ENCODE measurements at regions not wholly inside any gene's neighbourhood (a gene's known extent, or its start where the extent isn't known, plus 50 kb on each side); places are given as distances from the start of the nearest gene placed in this dataset.

DNA sequence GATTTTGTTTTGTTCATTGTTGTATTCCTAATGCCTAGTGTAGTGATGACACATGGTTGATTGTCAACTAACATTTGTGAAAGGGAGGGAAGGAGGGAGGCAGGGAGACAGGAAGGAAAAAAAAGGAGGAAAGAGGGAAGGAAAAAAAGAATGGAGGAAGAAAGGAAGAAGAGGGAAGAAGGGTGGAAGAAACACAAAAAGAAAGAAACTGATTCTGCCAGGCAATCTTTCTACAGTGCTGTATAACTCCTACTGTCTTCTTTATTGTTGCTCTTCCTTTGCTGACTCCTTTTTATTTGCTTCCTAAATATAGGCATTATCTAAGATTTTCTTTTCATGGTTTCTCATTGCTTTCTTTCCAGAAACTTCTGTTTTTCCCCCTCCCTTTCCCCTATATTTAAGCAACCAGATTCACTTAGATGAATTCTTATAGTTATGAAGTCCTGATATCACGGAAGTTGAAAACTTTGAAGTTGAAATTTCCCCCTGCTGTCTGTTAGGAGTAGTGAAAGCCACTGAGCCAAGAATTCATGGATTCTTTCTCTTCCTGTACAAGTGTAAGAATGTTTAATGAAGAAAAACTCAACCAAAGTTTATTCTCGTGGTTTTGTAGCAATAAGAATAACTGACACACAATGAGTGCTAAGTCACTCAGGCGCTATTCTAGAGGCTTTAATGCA, 305.1 kb upstream of the FSHR start:
- ChIA-PET RAD21 (ENCODE audit: low non-redundant PET in 1 of 2, low total read pairs in 2 of 2, uncharacterized antibody in 2 of 2, unreplicated experiment in 2 of 2) (no interaction called here), POLR2A (no interaction called here), CTCF (no interaction called here)
- no TSS peak for BruUV-seq (replicated peaks)
- TF ChIP-seq FOSL1 (IDR thresholded peaks at IDR 0.05; ENCODE audit: low read depth) (no peak), ELF1 (IDR thresholded peaks at IDR 0.05; ENCODE audit: borderline replicate concordance, low read depth) (no peak), POLR2A (IDR thresholded peaks at IDR 0.05; ENCODE audit: borderline replicate concordance, extremely low read depth, insufficient read depth, insufficient read length) (no peak), POLR2AphosphoS5 (IDR thresholded peaks at IDR 0.05; ENCODE audit: low read depth, low read length) (no peak), EGR1 (IDR thresholded peaks at IDR 0.05; ENCODE audit: low read depth) (no peak), CEBPB (IDR thresholded peaks at IDR 0.05; ENCODE audit: low read depth) (no peak)
- TF ChIP-seq, protein P1, sequence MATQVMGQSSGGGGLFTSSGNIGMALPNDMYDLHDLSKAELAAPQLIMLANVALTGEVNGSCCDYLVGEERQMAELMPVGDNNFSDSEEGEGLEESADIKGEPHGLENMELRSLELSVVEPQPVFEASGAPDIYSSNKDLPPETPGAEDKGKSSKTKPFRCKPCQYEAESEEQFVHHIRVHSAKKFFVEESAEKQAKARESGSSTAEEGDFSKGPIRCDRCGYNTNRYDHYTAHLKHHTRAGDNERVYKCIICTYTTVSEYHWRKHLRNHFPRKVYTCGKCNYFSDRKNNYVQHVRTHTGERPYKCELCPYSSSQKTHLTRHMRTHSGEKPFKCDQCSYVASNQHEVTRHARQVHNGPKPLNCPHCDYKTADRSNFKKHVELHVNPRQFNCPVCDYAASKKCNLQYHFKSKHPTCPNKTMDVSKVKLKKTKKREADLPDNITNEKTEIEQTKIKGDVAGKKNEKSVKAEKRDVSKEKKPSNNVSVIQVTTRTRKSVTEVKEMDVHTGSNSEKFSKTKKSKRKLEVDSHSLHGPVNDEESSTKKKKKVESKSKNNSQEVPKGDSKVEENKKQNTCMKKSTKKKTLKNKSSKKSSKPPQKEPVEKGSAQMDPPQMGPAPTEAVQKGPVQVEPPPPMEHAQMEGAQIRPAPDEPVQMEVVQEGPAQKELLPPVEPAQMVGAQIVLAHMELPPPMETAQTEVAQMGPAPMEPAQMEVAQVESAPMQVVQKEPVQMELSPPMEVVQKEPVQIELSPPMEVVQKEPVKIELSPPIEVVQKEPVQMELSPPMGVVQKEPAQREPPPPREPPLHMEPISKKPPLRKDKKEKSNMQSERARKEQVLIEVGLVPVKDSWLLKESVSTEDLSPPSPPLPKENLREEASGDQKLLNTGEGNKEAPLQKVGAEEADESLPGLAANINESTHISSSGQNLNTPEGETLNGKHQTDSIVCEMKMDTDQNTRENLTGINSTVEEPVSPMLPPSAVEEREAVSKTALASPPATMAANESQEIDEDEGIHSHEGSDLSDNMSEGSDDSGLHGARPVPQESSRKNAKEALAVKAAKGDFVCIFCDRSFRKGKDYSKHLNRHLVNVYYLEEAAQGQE (IDR thresholded peaks at IDR 0.05; ENCODE audit: low read depth) = no peak
- TF ChIP-seq, protein P2, sequence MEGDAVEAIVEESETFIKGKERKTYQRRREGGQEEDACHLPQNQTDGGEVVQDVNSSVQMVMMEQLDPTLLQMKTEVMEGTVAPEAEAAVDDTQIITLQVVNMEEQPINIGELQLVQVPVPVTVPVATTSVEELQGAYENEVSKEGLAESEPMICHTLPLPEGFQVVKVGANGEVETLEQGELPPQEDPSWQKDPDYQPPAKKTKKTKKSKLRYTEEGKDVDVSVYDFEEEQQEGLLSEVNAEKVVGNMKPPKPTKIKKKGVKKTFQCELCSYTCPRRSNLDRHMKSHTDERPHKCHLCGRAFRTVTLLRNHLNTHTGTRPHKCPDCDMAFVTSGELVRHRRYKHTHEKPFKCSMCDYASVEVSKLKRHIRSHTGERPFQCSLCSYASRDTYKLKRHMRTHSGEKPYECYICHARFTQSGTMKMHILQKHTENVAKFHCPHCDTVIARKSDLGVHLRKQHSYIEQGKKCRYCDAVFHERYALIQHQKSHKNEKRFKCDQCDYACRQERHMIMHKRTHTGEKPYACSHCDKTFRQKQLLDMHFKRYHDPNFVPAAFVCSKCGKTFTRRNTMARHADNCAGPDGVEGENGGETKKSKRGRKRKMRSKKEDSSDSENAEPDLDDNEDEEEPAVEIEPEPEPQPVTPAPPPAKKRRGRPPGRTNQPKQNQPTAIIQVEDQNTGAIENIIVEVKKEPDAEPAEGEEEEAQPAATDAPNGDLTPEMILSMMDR (IDR thresholded peaks at IDR 0.05 in 2 of 3, conservative IDR thresholded peaks at IDR 0.05 in 1 of 3; ENCODE audit: borderline replicate concordance in 1 of 3, insufficient read depth in 1 of 3, low read depth in 2 of 3, low read length in 2 of 3) = no peak
- Histone ChIP-seq H3K9me3 (ENCODE audit: control insufficient read depth in 1 of 2, insufficient read depth in 1 of 2, low read depth in 1 of 2, low read length in 2 of 2) (peaks cover 0 to 14% of the 10 kb centered on the region in 2 experiments; a peak in 2 of 4 replicates), H3K27ac (ENCODE audit: low read depth, low read length) (no peak overlapping the region), H3K36me3 (ENCODE audit: control insufficient read depth in 1 of 2, insufficient read depth in 2 of 2, low read length in 2 of 2) (no peaks in the 10 kb centered on the region), H2AFZ (ENCODE audit: low read depth, low read length, poor library complexity, severe bottlenecking) (no peak overlapping the region), H3K27me3 (ENCODE audit: insufficient read depth, low read length) (no peaks in the 10 kb centered on the region), H3K79me2 (ENCODE audit: insufficient read depth, low read length) (no peaks in the 10 kb centered on the region), H3K9me2 (ENCODE audit: insufficient read depth) (no peaks in the 10 kb centered on the region), H4K20me1 (ENCODE audit: insufficient read depth) (no peaks in the 10 kb centered on the region), H3K4me3 (replicated peaks in 1 of 2; ENCODE audit: low read depth in 1 of 2, low read length in 2 of 2) (no peak overlapping the region), H3K4me1 (ENCODE audit: control insufficient read depth in 1 of 2, insufficient read depth in 2 of 2, low read length in 2 of 2) (no peaks in the 10 kb centered on the region), H3K9ac (ENCODE audit: low read length) (no peak overlapping the region), H3K4me2 (ENCODE audit: low read length) (no peak overlapping the region)
- ATAC-seq = no peak
- DNase-seq (ENCODE audit: low read depth, low spot score) = no peak
- intact Hi-C loops (cut with micrococcal nuclease) = no loop called here
